ENCODE measurements at regions not wholly inside any gene's neighbourhood (a gene's known extent, or its start where the extent isn't known, plus 50 kb on each side); places are given as distances from the start of the nearest gene placed in this dataset.

- TF ChIP-seq, protein P1, sequence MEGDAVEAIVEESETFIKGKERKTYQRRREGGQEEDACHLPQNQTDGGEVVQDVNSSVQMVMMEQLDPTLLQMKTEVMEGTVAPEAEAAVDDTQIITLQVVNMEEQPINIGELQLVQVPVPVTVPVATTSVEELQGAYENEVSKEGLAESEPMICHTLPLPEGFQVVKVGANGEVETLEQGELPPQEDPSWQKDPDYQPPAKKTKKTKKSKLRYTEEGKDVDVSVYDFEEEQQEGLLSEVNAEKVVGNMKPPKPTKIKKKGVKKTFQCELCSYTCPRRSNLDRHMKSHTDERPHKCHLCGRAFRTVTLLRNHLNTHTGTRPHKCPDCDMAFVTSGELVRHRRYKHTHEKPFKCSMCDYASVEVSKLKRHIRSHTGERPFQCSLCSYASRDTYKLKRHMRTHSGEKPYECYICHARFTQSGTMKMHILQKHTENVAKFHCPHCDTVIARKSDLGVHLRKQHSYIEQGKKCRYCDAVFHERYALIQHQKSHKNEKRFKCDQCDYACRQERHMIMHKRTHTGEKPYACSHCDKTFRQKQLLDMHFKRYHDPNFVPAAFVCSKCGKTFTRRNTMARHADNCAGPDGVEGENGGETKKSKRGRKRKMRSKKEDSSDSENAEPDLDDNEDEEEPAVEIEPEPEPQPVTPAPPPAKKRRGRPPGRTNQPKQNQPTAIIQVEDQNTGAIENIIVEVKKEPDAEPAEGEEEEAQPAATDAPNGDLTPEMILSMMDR (IDR thresholded peaks at IDR 0.05; ENCODE audit: control extremely low read depth in 1 of 3, insufficient read depth in 1 of 3, low read depth in 1 of 3, low read length in 3 of 3) = no peak
- TF ChIP-seq RBBP5 (IDR thresholded peaks at IDR 0.05; ENCODE audit: borderline replicate concordance, low read depth, low read length) = no peak
These were observed 260.7 kb upstream of the MAN1A1 start (continued) for GRCh38 chr6:119610265-119610664.
